HUES48 (cell line): ENCODE measurements at regions not wholly inside any gene's neighbourhood (a gene's known extent, or its start where the extent isn't known, plus 50 kb on each side); places are given as distances from the start of the nearest gene placed in this dataset.
"Not testable (repeated sequence)": the region's sequence is repeated elsewhere in the genome, so short reads cannot be mapped to it uniquely, and the experiment has no call there.

Experiments used
- H3K27ac ChIP-seq: one replicate; pipeline ENCODE4 v1.7.0; 2013; ENCODE audit warnings: low read depth, low read length, inconsistent platforms
- H3K27me3 ChIP-seq: 2 replicates; pipeline ENCODE4 v1.6.1; 2013; ENCODE audit warnings: mild to moderate bottlenecking, low read length; ENCODE audit not compliant: control insufficient read depth, insufficient read depth
- H3K36me3 ChIP-seq: 2 replicates; pipeline ENCODE4 v1.6.1; 2013; ENCODE audit warnings: low read length; ENCODE audit not compliant: control insufficient read depth, insufficient read depth
- H3K4me1 ChIP-seq: 2 replicates; pipeline ENCODE4 v1.6.1; 2013; ENCODE audit warnings: mild to moderate bottlenecking, low read length; ENCODE audit not compliant: control insufficient read depth, insufficient read depth
- H3K4me3 ChIP-seq: 2 replicates; pipeline ENCODE4 v1.5.1; 2013; ENCODE audit warnings: mild to moderate bottlenecking, low read depth, low read length
- H3K9ac ChIP-seq: 2 replicates; pipeline ENCODE4 v1.6.1; 2013; ENCODE audit warnings: mild to moderate bottlenecking, low read depth, low read length, moderate library complexity
- H3K9me3 ChIP-seq: 2 replicates; pipeline ENCODE4 v1.6.1; 2013; ENCODE audit warnings: low read length; ENCODE audit not compliant: control insufficient read depth, insufficient read depth

DNA sequence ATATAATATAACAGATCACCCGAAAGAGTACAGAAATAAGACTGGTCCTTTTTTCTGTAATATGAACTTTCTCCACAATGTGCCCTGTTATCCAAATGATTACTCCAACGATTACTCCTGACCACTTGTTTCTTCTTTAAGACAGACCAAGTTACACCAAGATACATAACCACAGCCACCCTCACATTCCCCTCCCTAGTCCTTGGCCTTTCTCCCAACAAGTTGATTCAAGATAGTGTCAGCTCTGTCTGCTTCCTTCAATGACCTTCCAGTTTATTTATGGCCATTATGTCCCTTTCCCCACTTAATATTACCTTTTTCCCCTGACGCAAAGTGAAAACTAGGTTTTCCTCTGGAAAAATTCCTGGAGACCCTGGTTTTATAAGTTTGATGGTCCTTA lies 397.2 kb downstream of the FAM47B start:
- Histone ChIP-seq H3K4me1 (no peaks in the 10 kb centered on the region), H3K4me3 (no peak overlapping the region), H3K27me3 (no peaks in the 10 kb centered on the region; the same call in none of the 2 replicates), H3K9ac (no peak overlapping the region), H3K9me3 (no peaks in the 10 kb centered on the region), H3K36me3 (no peaks in the 10 kb centered on the region), H3K27ac (no peak overlapping the region)

DNA sequence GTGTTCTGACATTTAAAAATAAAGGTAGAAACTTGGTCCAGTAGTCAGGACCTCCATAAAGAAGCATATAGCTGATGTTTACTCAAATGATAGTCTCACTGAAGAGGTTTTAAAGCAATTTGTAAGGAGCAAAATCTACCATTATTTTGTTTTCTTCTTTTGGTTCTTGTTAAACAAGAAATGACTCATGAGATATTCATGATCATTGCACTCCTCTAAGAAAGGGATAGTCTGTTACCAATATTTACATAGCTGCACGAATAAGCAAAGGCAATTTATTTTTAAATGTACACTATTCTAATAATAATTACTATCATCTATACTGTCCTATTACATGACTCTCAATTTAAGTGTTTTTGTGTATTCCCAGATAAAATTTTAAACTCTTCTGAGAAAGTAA lies 397.9 kb downstream of the FAM47B start:
- H3K36me3 ChIP-seq: no peaks in the 10 kb centered on the region
- H3K4me1 ChIP-seq: no peaks in the 10 kb centered on the region
- H3K9me3 ChIP-seq: no peaks in the 10 kb centered on the region

DNA sequence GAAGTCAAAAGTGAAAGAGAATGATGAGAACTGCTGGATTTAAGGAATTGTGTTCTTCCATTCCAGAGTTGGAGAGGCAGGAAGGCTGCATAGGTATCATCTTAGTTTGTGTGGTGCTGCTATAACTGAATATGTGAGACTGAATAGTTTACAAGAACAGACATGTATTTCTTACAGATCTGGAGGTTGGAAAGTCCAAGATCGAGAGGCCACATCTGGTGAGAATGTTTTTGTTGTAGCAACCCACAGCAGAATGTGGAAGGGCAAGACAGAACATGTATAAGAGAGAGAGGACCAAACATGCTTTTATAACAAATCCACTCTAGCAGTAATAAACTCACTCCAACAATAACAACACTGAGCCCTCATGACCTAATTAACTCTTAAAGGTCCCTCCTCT lies 408.6 kb downstream of the FAM47B start:
- Histone ChIP-seq H3K9ac (no peak overlapping the region), H3K4me1 (no peaks in the 10 kb centered on the region)

More for the DNA sequence above, 397.9 kb downstream of the FAM47B start:
- Histone ChIP-seq H3K9ac (no peak overlapping the region), H3K27me3 (no peaks in the 10 kb centered on the region; the same call in 1 of the 2 replicates), H3K4me3 (no peak overlapping the region), H3K27ac (no peak overlapping the region)

DNA sequence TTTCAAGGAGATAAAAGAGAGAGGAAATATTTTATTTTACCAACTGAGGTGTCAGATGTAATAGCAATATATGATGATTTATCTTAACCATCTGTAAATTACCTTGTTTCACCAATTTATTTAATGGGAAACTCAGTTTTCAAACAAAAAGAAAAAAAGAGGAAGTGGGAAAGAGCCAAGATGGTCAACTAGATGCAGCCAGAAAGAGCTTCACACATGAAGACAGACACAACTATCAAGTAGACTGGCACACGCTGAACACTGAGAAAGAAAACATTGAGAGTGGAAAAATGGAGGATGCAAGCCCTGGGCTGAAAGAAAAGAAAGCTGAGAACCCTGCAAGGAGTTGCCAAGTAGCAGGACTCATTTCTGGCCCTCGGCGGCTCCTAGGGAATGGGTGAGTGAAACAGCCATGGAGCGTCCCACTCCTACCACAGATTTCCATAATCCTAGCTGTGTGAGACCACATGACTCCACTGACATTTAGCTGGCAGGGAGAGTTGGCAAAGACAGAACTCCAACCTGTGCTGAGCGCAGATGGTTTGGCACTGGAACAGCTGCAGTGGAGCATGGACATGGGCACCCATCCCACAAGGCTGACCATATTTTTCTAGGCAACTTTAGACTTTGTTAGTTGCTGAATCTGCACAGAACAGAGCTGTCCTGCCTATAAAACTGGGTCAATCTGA lies 409.3 kb downstream of the FAM47B start:
- no peak overlapping the region for H3K27ac ChIP-seq
- no peak overlapping the region for H3K9ac ChIP-seq
- no peak overlapping the region for H3K4me3 ChIP-seq
- H3K9me3 ChIP-seq: no peaks in the 10 kb centered on the region
- no peaks in the 10 kb centered on the region for H3K36me3 ChIP-seq
- H3K27me3 ChIP-seq: no peaks in the 10 kb centered on the region
- H3K4me1 ChIP-seq: no peaks in the 10 kb centered on the region

More for the DNA sequence above, 408.6 kb downstream of the FAM47B start:
- Histone ChIP-seq H3K9me3 (no peaks in the 10 kb centered on the region), H3K4me3 (no peak overlapping the region), H3K27me3 (no peaks in the 10 kb centered on the region), H3K36me3 (no peaks in the 10 kb centered on the region), H3K27ac (no peak overlapping the region)

DNA sequence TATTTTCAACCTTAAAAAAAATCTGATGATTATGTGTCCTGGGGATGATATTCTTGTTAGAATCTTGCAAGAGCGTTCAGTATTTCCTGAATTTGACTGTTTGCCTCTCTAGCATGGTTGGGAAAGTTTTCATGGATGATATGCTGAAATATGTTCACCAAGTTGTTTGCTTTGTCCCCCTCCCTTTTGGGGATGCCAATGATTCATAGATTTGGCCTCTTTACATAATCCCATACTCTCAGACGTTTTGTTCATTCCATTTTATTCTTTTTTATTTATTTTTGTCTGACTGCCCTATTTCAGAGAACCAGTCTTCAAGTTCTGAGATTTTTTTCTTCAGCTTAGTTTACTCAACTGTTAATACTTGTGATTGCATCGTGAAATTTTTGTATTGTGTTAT lies 415.1 kb downstream of the FAM47B start:
- H3K9me3 ChIP-seq: no peaks in the 10 kb centered on the region
- no peak overlapping the region for H3K4me3 ChIP-seq
- no peaks in the 10 kb centered on the region for H3K4me1 ChIP-seq
- no peaks in the 10 kb centered on the region for H3K27me3 ChIP-seq
- H3K27ac ChIP-seq: no peak overlapping the region
- H3K36me3 ChIP-seq: no peaks in the 10 kb centered on the region
- no peak overlapping the region for H3K9ac ChIP-seq

DNA sequence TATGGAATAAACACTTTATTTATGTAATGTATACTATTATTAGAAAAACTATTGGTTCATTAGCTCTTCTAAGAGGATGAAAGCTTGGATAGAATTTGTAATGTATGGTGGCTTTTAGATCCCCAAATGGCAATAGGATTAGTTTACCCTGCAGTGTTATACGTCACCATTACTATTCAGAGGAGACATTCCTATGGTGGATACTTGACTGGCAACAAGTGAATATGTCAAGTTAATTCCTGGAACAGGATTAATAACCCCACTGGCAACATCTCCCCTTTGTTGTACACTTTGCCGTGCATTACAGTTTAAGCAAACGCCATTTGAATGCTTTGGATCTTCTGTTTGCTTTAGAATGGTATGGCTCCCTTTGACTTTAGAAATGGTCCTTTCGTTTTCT lies 420.3 kb downstream of the FAM47B start:
- Histone ChIP-seq H3K36me3 (no peaks in the 10 kb centered on the region), H3K4me1 (no peaks in the 10 kb centered on the region), H3K9me3 (no peaks in the 10 kb centered on the region), H3K9ac (no peak overlapping the region), H3K27ac (no peak overlapping the region), H3K4me3 (no peak overlapping the region), H3K27me3 (no peaks in the 10 kb centered on the region)

DNA sequence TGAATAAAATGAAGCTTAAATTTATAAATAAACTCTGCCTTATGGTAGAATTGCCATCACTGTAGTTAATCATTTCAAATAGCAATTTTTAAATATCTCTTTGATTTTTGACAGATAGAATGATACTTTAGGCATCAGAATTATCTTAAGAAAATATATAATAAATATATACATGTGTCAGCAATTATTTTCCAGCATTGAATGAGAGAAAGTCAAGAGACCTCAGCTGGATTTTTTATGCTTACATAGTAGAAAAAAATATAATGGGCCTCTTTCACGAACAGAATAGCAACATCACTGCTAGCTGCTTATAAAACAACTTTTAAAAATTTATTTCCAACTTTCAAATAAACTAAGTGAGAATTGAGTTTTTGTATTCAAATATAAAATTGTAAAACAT lies 424.0 kb upstream of the MAGEB16 start:
- Histone ChIP-seq H3K27me3 (peaks cover 6% of the 10 kb centered on the region; the same call in 1 of the 2 replicates), H3K9me3 (peaks cover 6% of the 10 kb centered on the region; the same call in 1 of the 2 replicates), H3K9ac (no peak overlapping the region), H3K36me3 (no peaks in the 10 kb centered on the region), H3K4me3 (no peak overlapping the region), H3K27ac (no peak overlapping the region), H3K4me1 (no peaks in the 10 kb centered on the region)

DNA sequence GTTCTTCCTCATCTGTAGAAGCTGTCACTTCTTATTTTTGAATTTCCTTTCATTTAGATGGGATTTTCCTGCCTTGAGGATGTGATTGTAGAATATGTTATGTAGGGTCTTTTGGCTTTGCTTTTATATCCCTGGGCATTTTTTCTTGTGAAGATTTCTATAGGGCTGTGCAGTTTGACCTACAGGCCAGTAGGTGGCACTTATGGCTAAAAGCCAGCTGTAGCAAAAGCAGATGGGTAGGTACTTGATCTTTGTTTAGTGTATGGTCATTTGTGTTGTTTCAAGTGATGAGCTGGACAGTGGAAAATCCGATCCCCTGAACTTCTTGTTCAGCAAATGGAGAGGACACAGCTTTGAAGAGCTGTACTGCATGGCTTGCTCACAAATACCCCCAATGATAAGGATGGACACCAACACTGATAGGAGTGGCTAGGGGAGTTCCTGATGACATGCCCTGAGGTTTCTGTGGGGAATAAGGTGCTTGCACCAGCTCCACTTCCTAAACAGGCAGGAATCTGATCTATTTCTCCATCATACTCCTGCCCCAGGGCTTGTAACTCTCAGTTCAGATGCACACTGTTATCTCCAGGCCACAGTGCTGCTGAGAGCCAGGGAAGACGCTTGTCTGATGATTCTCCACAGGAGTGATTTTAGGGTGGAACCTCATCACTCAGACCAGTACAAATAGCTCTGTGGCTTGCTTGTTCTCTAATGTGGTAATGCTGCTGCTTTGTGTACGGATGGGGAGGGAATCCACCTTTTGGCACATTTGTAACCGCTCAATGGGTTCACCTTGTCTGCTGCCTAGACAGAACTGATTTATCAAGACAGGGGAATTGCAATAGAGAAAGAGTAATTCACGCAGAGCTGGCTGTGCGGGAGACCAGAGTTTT lies 417.1 kb upstream of the MAGEB16 start:
- H3K36me3 ChIP-seq: no peaks in the 10 kb centered on the region
- H3K9me3 ChIP-seq: no peaks in the 10 kb centered on the region
- H3K27ac ChIP-seq: no peak overlapping the region
- no peak overlapping the region for H3K4me3 ChIP-seq
- H3K9ac ChIP-seq: no peak overlapping the region
- H3K27me3 ChIP-seq: peaks cover 6% of the 10 kb centered on the region; the same call in 1 of the 2 replicates
- no peaks in the 10 kb centered on the region for H3K4me1 ChIP-seq

DNA sequence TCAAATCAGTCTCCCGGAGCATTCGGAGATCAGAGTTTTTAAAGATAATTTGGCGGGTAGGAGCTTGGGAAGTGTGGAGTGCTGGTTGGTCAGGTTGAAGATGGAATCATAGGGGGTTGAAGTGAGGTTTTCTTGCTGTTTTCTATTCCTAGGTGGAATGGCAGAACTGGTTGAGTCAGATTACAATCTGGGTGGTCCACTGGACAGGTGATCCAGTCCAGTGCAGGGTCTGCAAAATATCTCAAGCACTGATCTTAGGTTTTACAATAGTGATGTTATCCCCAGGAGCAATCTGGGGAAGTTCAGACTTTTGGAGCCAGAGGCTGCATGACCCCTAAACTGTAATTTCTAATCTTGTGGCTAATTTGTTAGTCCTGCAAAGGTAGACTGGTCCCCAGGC lies 416.4 kb upstream of the MAGEB16 start:
- not testable (repeated sequence) for H3K27me3 ChIP-seq, H3K36me3 ChIP-seq, H3K27ac ChIP-seq, H3K4me3 ChIP-seq, H3K9me3 ChIP-seq, H3K9ac ChIP-seq, H3K4me1 ChIP-seq

DNA sequence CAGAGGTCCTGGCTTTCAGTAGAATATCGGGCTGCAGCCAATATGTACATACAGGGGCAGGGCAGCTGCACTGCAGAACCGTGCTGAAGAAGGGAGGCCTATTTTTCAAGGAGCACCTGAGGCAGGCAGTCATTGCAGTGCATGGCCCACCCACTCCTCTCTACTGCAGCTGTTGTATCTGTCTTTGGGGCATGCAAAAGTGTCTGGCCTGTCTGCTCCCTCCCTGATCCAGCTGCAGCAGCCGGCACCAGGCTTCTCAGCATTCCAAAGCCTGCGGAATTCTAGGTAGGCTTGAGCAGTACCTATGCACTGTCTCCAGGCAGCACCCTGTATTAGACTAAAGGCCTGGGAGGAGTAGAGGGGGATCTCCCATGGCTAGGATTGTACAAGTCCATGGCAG lies 415.2 kb upstream of the MAGEB16 start:
- Histone ChIP-seq H3K9ac (no peak overlapping the region), H3K4me3 (no peak overlapping the region), H3K27me3 (no peaks in the 10 kb centered on the region), H3K27ac (no peak overlapping the region), H3K9me3 (no peaks in the 10 kb centered on the region), H3K36me3 (no peaks in the 10 kb centered on the region), H3K4me1 (no peaks in the 10 kb centered on the region)

DNA sequence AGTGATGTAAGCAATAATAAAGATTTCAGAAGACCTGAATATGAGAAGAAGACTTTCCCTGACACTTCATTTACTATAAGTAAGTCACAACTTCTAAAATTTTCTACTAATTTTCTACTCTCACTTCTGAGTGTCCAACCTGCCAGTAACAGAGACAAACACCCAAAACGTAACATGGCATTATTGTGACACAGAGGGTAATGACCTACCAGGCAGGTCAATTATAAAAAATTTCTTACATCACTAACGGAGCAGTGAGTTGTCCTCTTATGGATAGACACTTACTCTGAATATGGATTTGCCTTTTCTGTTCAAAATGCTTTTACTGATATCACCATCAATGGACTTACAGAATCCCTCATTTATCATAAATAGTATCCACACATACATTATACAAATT lies 405.9 kb upstream of the MAGEB16 start:
- Histone ChIP-seq H3K4me1 (no peaks in the 10 kb centered on the region), H3K9me3 (no peaks in the 10 kb centered on the region), H3K27ac (no peak overlapping the region), H3K36me3 (no peaks in the 10 kb centered on the region), H3K27me3 (no peaks in the 10 kb centered on the region), H3K4me3 (no peak overlapping the region), H3K9ac (no peak overlapping the region)
